WERI-Rb-1 (cell line): ENCODE measurements at regions not wholly inside any gene's neighbourhood (a gene's known extent, or its start where the extent isn't known, plus 50 kb on each side); places are given as distances from the start of the nearest gene placed in this dataset.
"Not testable (repeated sequence)": the region's sequence is repeated elsewhere in the genome, so short reads cannot be mapped to it uniquely, and the experiment has no call there.

ENCODE experiments used
- DNase-seq: peaks from one replicate; pipeline ENCODE4 v3.0.0-alpha.2; 2020
- H3K27ac ChIP-seq: fragments of 250-450 bp; sonication (Bioruptor Pico); 2 replicates; pipeline ENCODE4 v1.5.1; 2020; ENCODE audit warnings: mild to moderate bottlenecking, moderate library complexity
- H3K27me3 ChIP-seq: fragments of 250-450 bp; sonication (Bioruptor Pico); 2 replicates; pipeline ENCODE4 v1.5.1; 2021; ENCODE audit warnings: mild to moderate bottlenecking, low read depth, moderate library complexity; ENCODE audit not compliant: insufficient read depth, severe bottlenecking
- H3K36me3 ChIP-seq: fragments of 250-450 bp; sonication (Bioruptor Pico); 2 replicates; pipeline ENCODE4 v1.5.1; 2020; ENCODE audit warnings: mild to moderate bottlenecking, moderate library complexity
- H3K4me3 ChIP-seq: 2 replicates; pipeline ENCODE4 v1.5.1; 2011; ENCODE audit warnings: low read depth, mild to moderate bottlenecking, control low read depth, low read length
- H3K9me3 ChIP-seq: fragments of 250-450 bp; sonication (Bioruptor Pico); 2 replicates; pipeline ENCODE4 v1.5.1; 2021; ENCODE audit warnings: mild to moderate bottlenecking, moderate library complexity; ENCODE audit not compliant: severe bottlenecking
- CTCF ChIP-seq: IDR thresholded peaks from 2 replicates; pipeline ENCODE4 v1.5.1; 2011; ENCODE audit warnings: low read depth, mild to moderate bottlenecking, control low read depth, inconsistent platforms, low read length

- H3K9me3 ChIP-seq = peaks cover 6% of the 10 kb centered on the region
- H3K27ac ChIP-seq = no peak overlapping the region
- DNase-seq = no peak
- H3K27me3 ChIP-seq = no peaks in the 10 kb centered on the region
- TF ChIP-seq CTCF = no peak
- H3K36me3 ChIP-seq = no peaks in the 10 kb centered on the region
- no peak overlapping the region for H3K4me3 ChIP-seq
Observed at GRCh38 chr4:89492581-89493071, 185.0 kb upstream of the GPRIN3 start.

- no peaks in the 10 kb centered on the region for H3K27me3 ChIP-seq
- TF ChIP-seq CTCF = no peak
- DNase-seq = no peak
- H3K4me3 ChIP-seq = no peak overlapping the region
- H3K27ac ChIP-seq = no peak overlapping the region
- H3K36me3 ChIP-seq = no peaks in the 10 kb centered on the region
- H3K9me3 ChIP-seq = peaks cover 6% of the 10 kb centered on the region
Observed at GRCh38 chr4:89491761-89492160, 184.2 kb upstream of the GPRIN3 start.

- H3K9me3 ChIP-seq, DNase-seq: not testable (repeated sequence)
Observed at GRCh38 chr4:89489921-89490431, 182.4 kb upstream of the GPRIN3 start.

GRCh38 chr4:89489338-89489771 lies 181.8 kb upstream of the GPRIN3 start:
- Histone ChIP-seq H3K27me3 (no peaks in the 10 kb centered on the region), H3K36me3 (no peaks in the 10 kb centered on the region), H3K4me3 (no peak overlapping the region), H3K9me3 (peaks cover 6% of the 10 kb centered on the region), H3K27ac (no peak overlapping the region)
- TF ChIP-seq CTCF = no peak
- no peak for DNase-seq

More at GRCh38 chr4:89489921-89490431, 182.4 kb upstream of the GPRIN3 start:
- not testable (repeated sequence) for H3K36me3 ChIP-seq, H3K4me3 ChIP-seq, H3K27me3 ChIP-seq, H3K27ac ChIP-seq

- TF ChIP-seq CTCF = no peak
Observed at GRCh38 chr4:89488736-89489135, 181.1 kb upstream of the GPRIN3 start.

GRCh38 chr4:89486673-89487072 lies 179.1 kb upstream of the GPRIN3 start:
- peaks cover 6% of the 10 kb centered on the region for H3K9me3 ChIP-seq
- no peak for TF ChIP-seq CTCF
- no peak for DNase-seq
- no peak overlapping the region for H3K27ac ChIP-seq
- H3K27me3 ChIP-seq = no peaks in the 10 kb centered on the region
- no peaks in the 10 kb centered on the region for H3K36me3 ChIP-seq
- H3K4me3 ChIP-seq = no peak overlapping the region

More at GRCh38 chr4:89488736-89489135, 181.1 kb upstream of the GPRIN3 start:
- peaks cover 6% of the 10 kb centered on the region for H3K9me3 ChIP-seq
- no peaks in the 10 kb centered on the region for H3K27me3 ChIP-seq
- DNase-seq = no peak
- no peaks in the 10 kb centered on the region for H3K36me3 ChIP-seq
- H3K27ac ChIP-seq = no peak overlapping the region
- no peak overlapping the region for H3K4me3 ChIP-seq
